Medulla oblongata (tissue), 1 donor: ENCODE measurements at regions not wholly inside any gene's neighbourhood (a gene's known extent, or its start where the extent isn't known, plus 50 kb on each side); places are given as distances from the start of the nearest gene placed in this dataset.
"Not testable (repeated sequence)": the region's sequence is repeated elsewhere in the genome, so short reads cannot be mapped to it uniquely, and the experiment has no call there.

ENCODE experiments used
- DNase-seq: peaks from one replicate; pipeline ENCODE4 v3.0.0-alpha.2; 2015; ENCODE audit errors: extremely low spot score

GRCh38 chr6:4378319-4378996 is 243.1 kb upstream of the ECI2 start:
- DNase-seq = no peak

- no peak for DNase-seq
Observed at GRCh38 chr6:4377603-4378002, 242.2 kb upstream of the ECI2 start.

- no peak for DNase-seq
Observed at GRCh38 chr6:4374216-4374615, 238.8 kb upstream of the ECI2 start.

GRCh38 chr6:4372866-4373265 is 237.5 kb upstream of the ECI2 start:
- no peak for DNase-seq

DNA sequence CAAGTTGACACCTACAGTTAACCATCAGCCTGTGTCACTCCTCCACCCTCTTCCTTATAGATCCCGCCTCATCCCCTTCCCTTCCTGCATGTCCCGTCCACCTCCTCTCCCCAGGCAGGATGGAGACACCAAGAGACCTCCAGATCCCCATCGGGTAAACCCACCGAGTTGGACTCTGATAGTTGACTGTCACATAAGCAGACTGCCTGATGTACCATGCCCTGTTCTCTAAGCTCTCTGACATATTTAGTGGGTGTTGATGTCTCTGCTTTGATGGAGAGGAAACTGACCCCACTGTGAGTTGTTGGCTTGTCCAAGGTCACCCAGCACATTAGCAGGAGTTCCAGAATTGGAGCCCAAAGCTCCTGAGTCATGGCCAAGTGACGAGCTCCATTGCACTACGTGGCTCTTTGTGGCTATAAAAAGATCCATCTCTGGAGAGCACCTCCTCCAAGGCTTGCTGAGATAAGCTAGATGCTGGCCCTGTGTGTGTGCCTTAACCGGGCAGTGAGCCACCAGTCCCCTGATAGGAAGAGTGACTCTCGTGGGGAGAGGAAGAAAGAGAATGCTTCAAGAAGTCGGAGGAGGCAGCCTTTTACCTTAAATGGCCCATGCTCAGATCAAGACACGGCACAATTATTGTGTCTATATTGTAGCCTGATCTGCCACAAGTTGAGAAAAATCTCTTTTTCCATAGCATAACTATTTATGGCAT is 236.0 kb upstream of the ECI2 start:
- no peak for DNase-seq

- no peak for DNase-seq
Observed at GRCh38 chr6:4370066-4370465, 234.7 kb upstream of the ECI2 start.

- no peak for DNase-seq
Observed at GRCh38 chr6:4369616-4370015, 234.2 kb upstream of the ECI2 start.

- no peak for DNase-seq
Observed at GRCh38 chr6:4368649-4369048, 233.3 kb upstream of the ECI2 start.

GRCh38 chr6:4367643-4368042 is 232.3 kb upstream of the ECI2 start:
- DNase-seq = no peak

DNA sequence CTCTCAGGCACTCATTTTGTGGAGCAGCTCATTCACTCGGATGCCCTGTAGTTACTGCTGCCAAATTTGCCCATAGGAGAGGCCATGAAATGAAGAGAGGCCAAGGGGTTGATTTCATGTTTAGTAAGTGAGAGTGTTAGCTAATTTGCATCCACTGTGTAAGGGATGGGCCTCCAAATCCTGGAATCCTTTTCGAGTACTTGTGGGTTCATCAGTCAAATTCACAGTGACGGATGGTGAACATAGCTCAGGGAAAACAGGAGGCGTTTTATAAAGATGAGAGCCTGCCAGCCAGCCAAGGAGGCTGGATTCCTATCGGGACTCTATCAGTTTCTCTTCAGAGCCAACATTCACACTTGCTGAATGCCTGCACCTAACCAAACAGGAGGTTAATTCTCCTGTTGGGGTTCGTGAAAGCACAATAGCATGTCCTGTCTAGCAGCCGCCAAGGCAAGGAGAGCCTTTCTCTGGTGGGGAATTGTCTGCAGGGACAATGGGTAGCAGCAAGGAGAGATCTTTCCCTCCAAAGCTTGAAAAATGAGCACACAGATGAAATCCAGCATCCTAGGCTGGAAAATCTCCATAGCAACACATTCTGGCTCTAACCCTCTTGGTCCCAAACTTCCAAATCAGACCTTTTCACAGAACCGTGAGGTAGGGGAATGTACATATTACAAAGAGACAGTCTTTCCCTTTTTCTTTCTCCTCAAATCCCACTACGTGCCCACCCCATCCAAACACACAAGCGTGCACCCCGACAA is 231.4 kb upstream of the ECI2 start:
- DNase-seq = no peak

GRCh38 chr6:4365686-4366085 is 230.3 kb upstream of the ECI2 start:
- DNase-seq = no peak

DNA sequence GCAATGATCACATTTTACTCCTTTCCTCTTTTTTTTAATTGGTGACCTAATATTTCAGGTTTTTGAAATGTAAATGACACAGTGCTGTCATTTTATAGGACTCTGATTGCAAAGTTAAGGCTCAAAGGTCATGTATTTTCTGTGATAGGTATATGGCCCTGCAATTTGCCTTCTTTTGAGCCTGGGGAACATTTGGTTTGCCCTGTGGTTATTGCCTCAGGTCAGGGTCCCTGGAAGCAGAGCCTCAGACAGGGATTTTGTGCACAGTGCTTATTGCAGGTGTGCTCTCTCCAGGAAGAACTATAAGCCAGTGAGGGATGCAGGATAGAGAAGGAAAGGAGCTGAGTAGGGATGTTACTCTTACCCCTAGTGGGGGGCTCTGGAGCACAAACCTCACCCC is 229.3 kb upstream of the ECI2 start:
- DNase-seq = no peak

- no peak for DNase-seq
Observed at GRCh38 chr6:4364172-4364571, 228.8 kb upstream of the ECI2 start.

- no peak for DNase-seq
Observed at GRCh38 chr6:4363656-4364055, 228.3 kb upstream of the ECI2 start.

GRCh38 chr6:4362326-4362725 is 227.0 kb upstream of the ECI2 start:
- no peak for DNase-seq

- no peak for DNase-seq
Observed at GRCh38 chr6:4360920-4361319, 225.5 kb upstream of the ECI2 start.

DNA sequence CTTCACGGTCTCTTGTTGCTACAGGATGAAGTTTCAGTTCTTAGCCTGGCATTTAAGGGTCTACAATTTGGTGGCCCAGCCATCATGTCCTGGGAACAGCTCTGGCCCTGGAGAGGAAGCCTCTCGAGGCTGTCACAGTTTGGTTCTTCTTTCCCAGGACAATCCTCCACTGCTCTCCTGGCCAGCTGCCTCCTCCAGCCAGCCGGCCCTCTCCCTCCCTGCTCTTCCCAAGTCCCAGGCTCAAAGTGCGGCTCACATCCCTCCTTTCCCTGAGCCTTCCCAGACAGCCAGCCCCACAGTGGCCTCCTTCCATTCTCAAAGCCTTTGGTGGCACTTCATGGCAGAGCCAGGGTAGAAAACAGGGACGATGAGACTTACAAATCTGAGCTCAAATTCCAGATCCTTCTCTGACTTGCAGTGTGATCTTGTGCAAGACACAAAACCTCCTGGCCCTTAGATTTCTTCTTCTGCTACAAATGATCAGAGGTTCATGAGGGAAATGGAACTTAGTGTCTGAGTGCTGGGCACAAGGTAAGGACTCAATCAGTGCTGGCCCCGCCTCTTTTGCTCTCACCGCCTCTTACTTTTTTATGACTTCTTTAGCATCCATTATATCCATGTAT is 223.8 kb upstream of the ECI2 start:
- DNase-seq = no peak

DNA sequence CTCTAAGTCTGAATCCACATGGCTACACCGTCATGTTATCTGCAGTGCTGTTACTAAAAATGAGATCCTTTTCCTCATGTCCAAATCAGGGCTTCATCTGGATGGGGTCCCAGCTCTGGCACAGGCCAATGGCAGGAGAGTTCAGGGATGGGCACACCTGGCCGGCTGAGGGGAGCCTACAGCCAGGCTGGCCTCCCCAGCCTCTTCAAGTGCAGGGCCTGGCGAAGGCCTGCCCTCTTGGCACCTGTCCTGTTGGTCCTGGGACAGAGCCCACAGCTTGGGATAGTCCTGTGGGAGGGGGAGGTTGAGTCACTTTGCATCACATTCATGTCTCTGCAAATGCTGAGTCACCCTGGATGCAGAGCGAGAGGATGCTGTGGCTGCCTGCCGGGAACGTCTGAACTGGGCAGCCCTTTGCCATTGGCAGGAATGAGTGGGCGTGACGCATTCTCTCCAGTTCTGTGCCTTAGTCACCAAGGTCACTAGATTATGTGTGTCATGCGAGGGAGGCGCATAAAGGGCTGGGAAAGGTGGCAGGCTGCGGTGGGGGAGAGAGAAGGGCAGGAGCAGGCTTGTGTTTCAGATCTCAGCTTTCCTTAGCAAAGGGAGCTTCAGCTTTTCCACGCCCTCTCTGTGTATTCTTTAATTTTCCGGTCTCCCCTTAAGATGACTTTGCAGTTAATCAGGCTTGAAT is 223.2 kb upstream of the ECI2 start:
- DNase-seq = peak; percentile 88

DNA sequence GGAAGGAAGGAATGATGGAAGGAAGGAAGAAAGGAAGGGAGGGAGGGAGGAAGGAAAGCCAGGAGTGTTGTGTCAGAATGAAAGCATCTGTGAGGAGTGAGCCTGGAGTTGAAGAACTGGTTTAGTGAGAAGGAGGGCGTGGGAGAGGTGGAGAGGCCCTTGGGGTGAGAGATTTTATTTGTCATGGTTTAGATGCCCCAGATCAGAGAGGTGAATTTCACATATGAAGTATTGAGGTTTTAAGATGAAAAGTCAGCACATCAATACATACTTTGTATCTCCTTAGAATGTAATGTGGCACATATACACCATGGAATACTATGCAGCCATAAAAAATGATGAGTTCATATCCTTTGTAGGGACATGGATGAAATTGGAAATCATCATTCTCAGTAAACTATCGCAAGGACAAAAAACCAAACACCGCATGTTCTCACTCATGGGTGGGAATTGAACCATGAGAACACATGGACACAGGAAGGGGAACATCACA is 222.3 kb upstream of the ECI2 start:
- DNase-seq = not testable (repeated sequence)

GRCh38 chr6:4356899-4357659 is 221.7 kb upstream of the ECI2 start:
- peak; percentile 14 for DNase-seq

DNA sequence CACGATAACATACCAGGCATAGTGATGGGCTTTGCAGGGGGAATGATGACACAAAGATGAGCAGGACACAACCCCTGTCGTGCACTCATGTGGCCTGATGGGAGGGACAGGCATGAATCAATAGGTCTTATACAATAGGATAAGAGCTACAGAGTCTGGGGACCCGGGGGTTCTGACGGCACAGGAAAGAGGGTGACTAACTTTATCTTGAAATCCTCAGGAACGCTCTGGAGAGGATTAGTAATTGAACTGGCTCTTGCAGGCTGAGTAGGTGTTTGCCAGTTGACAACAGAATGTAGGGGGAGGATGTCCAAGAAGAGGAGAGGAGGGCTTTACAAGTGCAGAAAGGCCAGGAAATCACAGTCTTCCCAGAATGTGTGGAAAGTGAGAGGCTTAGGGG is 219.9 kb upstream of the ECI2 start:
- no peak for DNase-seq
